ENCODE measurements at regions not wholly inside any gene's neighbourhood (a gene's known extent, or its start where the extent isn't known, plus 50 kb on each side); places are given as distances from the start of the nearest gene placed in this dataset.

GRCh38 chr9:18146329-18146728, 327.6 kb upstream of the ADAMTSL1 start:
- Histone ChIP-seq H3K27ac (no peak overlapping the region), H3K9me3 (no peaks in the 10 kb centered on the region), H3K4me1 (no peaks in the 10 kb centered on the region), H3K36me3 (no peaks in the 10 kb centered on the region), H3K4me3 (no peak overlapping the region), H3K27me3 (no peaks in the 10 kb centered on the region)
- 79 to 93% methylated on average over 3 of the region's 3 CpGs for WGBS, 2 donors
- TF ChIP-seq POLR2A (IDR thresholded peaks at IDR 0.05) (no peak), CTCF (IDR thresholded peaks at IDR 0.05) (no peak)
- DNase-seq = no peak
- intact Hi-C loops (cut with DNase I) = no loop called here

GRCh38 chr9:18149471-18150011, 324.4 kb upstream of the ADAMTSL1 start:
- Histone ChIP-seq H3K4me1 (no peaks in the 10 kb centered on the region), H3K27me3 (no peaks in the 10 kb centered on the region), H3K9me3 (no peaks in the 10 kb centered on the region), H3K4me3 (no peak overlapping the region), H3K27ac (no peak overlapping the region), H3K36me3 (no peaks in the 10 kb centered on the region)
- intact Hi-C loops (cut with DNase I) = no loop called here
- DNase-seq = no peak
- TF ChIP-seq POLR2A (IDR thresholded peaks at IDR 0.05) (no peak), CTCF (IDR thresholded peaks at IDR 0.05) (no peak)
- WGBS, 2 donors = 45 to 57% methylated on average over 1 of the region's 1 CpG

GRCh38 chr9:18154661-18155060, 319.3 kb upstream of the ADAMTSL1 start:
- TF ChIP-seq POLR2A (IDR thresholded peaks at IDR 0.05) (no peak), CTCF (IDR thresholded peaks at IDR 0.05) (no peak)
- Histone ChIP-seq H3K4me1 (no peaks in the 10 kb centered on the region), H3K36me3 (no peaks in the 10 kb centered on the region), H3K9me3 (no peaks in the 10 kb centered on the region), H3K27me3 (no peaks in the 10 kb centered on the region), H3K4me3 (no peak overlapping the region), H3K27ac (no peak overlapping the region)
- DNase-seq = no peak
- intact Hi-C loops (cut with DNase I) = no loop called here
- WGBS, 2 donors = 41 to 50% methylated on average over 1 of the region's 1 CpG

- Histone ChIP-seq H3K9me3 (no peaks in the 10 kb centered on the region), H3K36me3 (no peaks in the 10 kb centered on the region), H3K4me3 (no peak overlapping the region), H3K4me1 (no peaks in the 10 kb centered on the region), H3K27ac (no peak overlapping the region), H3K27me3 (no peaks in the 10 kb centered on the region)
- intact Hi-C loops (cut with DNase I) = no loop called here
- TF ChIP-seq CTCF (IDR thresholded peaks at IDR 0.05) (no peak), POLR2A (IDR thresholded peaks at IDR 0.05) (no peak)
- DNase-seq = no peak
- WGBS, 2 donors = 40 to 47% methylated on average over 3 of the region's 3 CpGs
Measured at GRCh38 chr9:18159254-18159653, 314.7 kb upstream of the ADAMTSL1 start.

GRCh38 chr9:18163146-18163545, 310.8 kb upstream of the ADAMTSL1 start:
- Histone ChIP-seq H3K4me1 (no peaks in the 10 kb centered on the region), H3K9me3 (no peaks in the 10 kb centered on the region), H3K27me3 (no peaks in the 10 kb centered on the region), H3K36me3 (no peaks in the 10 kb centered on the region), H3K4me3 (no peak overlapping the region), H3K27ac (no peak overlapping the region)
- intact Hi-C loops (cut with DNase I) = no loop called here
- WGBS, 2 donors = 100% methylated on average over 1 of the region's 1 CpG
- no peak for DNase-seq
- TF ChIP-seq CTCF (IDR thresholded peaks at IDR 0.05) (no peak), POLR2A (IDR thresholded peaks at IDR 0.05) (no peak)

All from esophagus squamous epithelium (tissue), 5 donors.